ENCODE measurements at regions not wholly inside any gene's neighbourhood (a gene's known extent, or its start where the extent isn't known, plus 50 kb on each side); places are given as distances from the start of the nearest gene placed in this dataset.
A peak's percentile ranks its signal among the peaks of the same experiment; 100 is the strongest.
"Not testable (repeated sequence)": the region's sequence is repeated elsewhere in the genome, so short reads cannot be mapped to it uniquely, and the experiment has no call there.

GRCh38 chr3:72176537-72177041, 391.6 kb upstream of the PROK2 start:
- no peak overlapping the region for H3K4me3 ChIP-seq
- H3K9me3 ChIP-seq, result no peaks in the 10 kb centered on the region
- H3K36me3 ChIP-seq, result no peaks in the 10 kb centered on the region
- DNase-seq, result no peak
- no peaks in the 10 kb centered on the region for H3K27me3 ChIP-seq

- no peak overlapping the region for H3K4me3 ChIP-seq
- no peaks in the 10 kb centered on the region for H3K9me3 ChIP-seq
- no peak for DNase-seq
- no peaks in the 10 kb centered on the region for H3K36me3 ChIP-seq
- H3K27me3 ChIP-seq, result no peaks in the 10 kb centered on the region
Measured at GRCh38 chr3:72175296-72175858, 390.4 kb upstream of the PROK2 start.

- DNase-seq, result no peak
- H3K9me3 ChIP-seq, result no peaks in the 10 kb centered on the region
Measured at GRCh38 chr3:72174890-72175289, 389.9 kb upstream of the PROK2 start.

GRCh38 chr3:72174040-72174439, 389.1 kb upstream of the PROK2 start:
- H3K9me3 ChIP-seq, result no peaks in the 10 kb centered on the region
- DNase-seq, result no peak
- H3K27me3 ChIP-seq, result no peaks in the 10 kb centered on the region
- H3K36me3 ChIP-seq, result no peaks in the 10 kb centered on the region
- no peak overlapping the region for H3K4me3 ChIP-seq

More at GRCh38 chr3:72174890-72175289, 389.9 kb upstream of the PROK2 start:
- Histone ChIP-seq H3K36me3 (no peaks in the 10 kb centered on the region), H3K27me3 (no peaks in the 10 kb centered on the region), H3K4me3 (no peak overlapping the region)

GRCh38 chr3:72171946-72172345, 387.0 kb upstream of the PROK2 start:
- no peak for DNase-seq
- Histone ChIP-seq H3K36me3 (no peaks in the 10 kb centered on the region), H3K27me3 (no peaks in the 10 kb centered on the region), H3K9me3 (no peaks in the 10 kb centered on the region), H3K4me3 (no peak overlapping the region)

GRCh38 chr3:72171463-72171881, 386.5 kb upstream of the PROK2 start:
- no peak overlapping the region for H3K4me3 ChIP-seq
- DNase-seq, result peak; percentile 21

GRCh38 chr3:72169561-72170472, 384.9 kb upstream of the PROK2 start:
- Histone ChIP-seq H3K4me3 (no peak overlapping the region), H3K27me3 (no peaks in the 10 kb centered on the region), H3K36me3 (no peaks in the 10 kb centered on the region), H3K9me3 (no peaks in the 10 kb centered on the region)
- no peak for DNase-seq

More at GRCh38 chr3:72171463-72171881, 386.5 kb upstream of the PROK2 start:
- no peaks in the 10 kb centered on the region for H3K27me3 ChIP-seq
- H3K36me3 ChIP-seq, result no peaks in the 10 kb centered on the region
- no peaks in the 10 kb centered on the region for H3K9me3 ChIP-seq

GRCh38 chr3:72169120-72169519, 384.2 kb upstream of the PROK2 start:
- no peak for DNase-seq

GRCh38 chr3:72165808-72166207, 380.9 kb upstream of the PROK2 start:
- no peak overlapping the region for H3K4me3 ChIP-seq
- DNase-seq, result no peak
- no peaks in the 10 kb centered on the region for H3K36me3 ChIP-seq
- no peaks in the 10 kb centered on the region for H3K9me3 ChIP-seq
- H3K27me3 ChIP-seq, result no peaks in the 10 kb centered on the region

More at GRCh38 chr3:72169120-72169519, 384.2 kb upstream of the PROK2 start:
- H3K4me3 ChIP-seq, result no peak overlapping the region
- H3K27me3 ChIP-seq, result no peaks in the 10 kb centered on the region
- H3K36me3 ChIP-seq, result no peaks in the 10 kb centered on the region
- H3K9me3 ChIP-seq, result no peaks in the 10 kb centered on the region

- DNase-seq, result no peak
- H3K36me3 ChIP-seq, result no peaks in the 10 kb centered on the region
- no peaks in the 10 kb centered on the region for H3K9me3 ChIP-seq
- H3K4me3 ChIP-seq, result no peak overlapping the region
- no peaks in the 10 kb centered on the region for H3K27me3 ChIP-seq
Measured at GRCh38 chr3:72165317-72165716, 380.4 kb upstream of the PROK2 start.

GRCh38 chr3:72164635-72164978, 379.7 kb upstream of the PROK2 start:
- no peaks in the 10 kb centered on the region for H3K9me3 ChIP-seq
- H3K4me3 ChIP-seq, result no peak overlapping the region
- no peak for DNase-seq
- H3K27me3 ChIP-seq, result no peaks in the 10 kb centered on the region
- H3K36me3 ChIP-seq, result no peaks in the 10 kb centered on the region

GRCh38 chr3:72163809-72164634, 379.1 kb upstream of the PROK2 start:
- no peak for DNase-seq
- no peaks in the 10 kb centered on the region for H3K27me3 ChIP-seq
- no peaks in the 10 kb centered on the region for H3K9me3 ChIP-seq
- H3K36me3 ChIP-seq, result no peaks in the 10 kb centered on the region
- no peak overlapping the region for H3K4me3 ChIP-seq

- no peaks in the 10 kb centered on the region for H3K9me3 ChIP-seq
- no peaks in the 10 kb centered on the region for H3K27me3 ChIP-seq
Measured at GRCh38 chr3:72162649-72163184, 377.8 kb upstream of the PROK2 start.

GRCh38 chr3:72161881-72162595, 377.1 kb upstream of the PROK2 start:
- peak; percentile 54 for DNase-seq
- H3K36me3 ChIP-seq, result no peaks in the 10 kb centered on the region
- no peak overlapping the region for H3K4me3 ChIP-seq
- H3K27me3 ChIP-seq, result no peaks in the 10 kb centered on the region
- H3K9me3 ChIP-seq, result no peaks in the 10 kb centered on the region

More at GRCh38 chr3:72162649-72163184, 377.8 kb upstream of the PROK2 start:
- no peak overlapping the region for H3K4me3 ChIP-seq
- no peaks in the 10 kb centered on the region for H3K36me3 ChIP-seq
- DNase-seq, result no peak

- H3K36me3 ChIP-seq, H3K4me3 ChIP-seq, H3K27me3 ChIP-seq, DNase-seq, H3K9me3 ChIP-seq: not testable (repeated sequence)
Measured at GRCh38 chr3:72161285-72161684, 376.3 kb upstream of the PROK2 start.

- H3K36me3 ChIP-seq, result no peaks in the 10 kb centered on the region
- no peak overlapping the region for H3K4me3 ChIP-seq
- H3K27me3 ChIP-seq, result no peaks in the 10 kb centered on the region
- H3K9me3 ChIP-seq, result no peaks in the 10 kb centered on the region
- DNase-seq, result no peak
Measured at GRCh38 chr3:72160351-72160750, 375.4 kb upstream of the PROK2 start.
